ENCODE measurements at regions not wholly inside any gene's neighbourhood (a gene's known extent, or its start where the extent isn't known, plus 50 kb on each side); places are given as distances from the start of the nearest gene placed in this dataset.
A peak's percentile ranks its signal among the peaks of the same experiment; 100 is the strongest.

DNA sequence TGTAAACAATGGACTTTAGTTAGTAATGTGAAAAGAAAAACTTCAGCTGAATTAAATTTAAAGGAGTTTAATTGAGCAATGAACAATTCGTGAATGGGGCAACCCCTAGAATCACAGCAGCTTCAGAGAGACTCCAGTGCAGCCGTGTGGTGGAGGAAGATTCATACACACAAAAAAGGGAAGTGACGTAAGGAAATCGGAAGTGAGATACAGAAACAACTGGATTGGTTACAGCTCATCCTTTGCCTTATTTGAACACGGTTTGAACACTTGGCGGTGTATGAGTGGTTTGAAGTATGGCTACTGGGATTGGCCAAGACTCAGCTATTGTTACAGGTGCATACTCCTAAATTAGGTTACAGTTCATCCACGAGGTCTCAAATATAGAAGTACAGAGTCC is 460.4 kb upstream of the ASIC2 start:
- DNase-seq (ENCODE audit: low read depth in 1 of 2, low spot score in 1 of 2) = no peak

DNA sequence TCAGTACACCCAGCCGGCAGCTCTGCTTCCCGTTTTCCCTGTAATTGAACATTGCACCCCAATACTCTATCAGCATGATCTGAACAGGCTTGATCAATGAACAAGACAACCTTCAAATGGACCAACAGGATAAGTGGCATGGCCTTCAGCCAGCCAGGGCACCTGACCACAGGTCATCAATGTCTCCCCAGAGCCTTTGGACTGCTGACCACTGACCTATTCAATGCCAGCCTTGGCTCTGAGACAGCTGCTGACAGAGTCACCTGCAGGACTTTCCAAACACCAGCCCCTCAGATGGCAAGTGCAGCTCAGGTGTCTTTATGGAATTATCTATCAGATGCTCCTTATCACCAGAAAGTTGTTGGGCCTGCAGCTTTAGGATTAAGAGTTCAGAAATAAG is 462.9 kb upstream of the ASIC2 start:
- no peak for DNase-seq (ENCODE audit: low read depth in 1 of 2, low spot score in 1 of 2)

DNA sequence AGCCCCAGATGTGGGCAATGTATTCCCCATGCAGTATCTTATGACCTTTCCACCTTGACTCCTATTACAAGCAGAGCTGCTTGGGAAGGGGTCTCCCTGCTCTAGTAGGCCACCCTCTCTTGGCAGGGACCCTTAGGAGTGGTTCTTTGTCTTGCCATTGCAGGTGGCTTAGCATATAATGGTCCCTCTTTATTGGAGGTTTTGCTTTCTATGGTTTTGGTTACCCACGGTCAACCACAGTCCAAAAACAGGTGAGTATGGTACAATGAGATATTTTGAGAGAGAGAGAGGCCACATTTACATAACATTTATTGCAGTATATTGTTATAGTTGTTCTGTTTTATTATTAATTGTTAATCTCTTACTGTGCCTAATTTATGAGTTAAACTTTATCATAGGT is 472.8 kb upstream of the ASIC2 start:
- no peak for DNase-seq (ENCODE audit: low read depth in 1 of 2, low spot score in 1 of 2)

DNA sequence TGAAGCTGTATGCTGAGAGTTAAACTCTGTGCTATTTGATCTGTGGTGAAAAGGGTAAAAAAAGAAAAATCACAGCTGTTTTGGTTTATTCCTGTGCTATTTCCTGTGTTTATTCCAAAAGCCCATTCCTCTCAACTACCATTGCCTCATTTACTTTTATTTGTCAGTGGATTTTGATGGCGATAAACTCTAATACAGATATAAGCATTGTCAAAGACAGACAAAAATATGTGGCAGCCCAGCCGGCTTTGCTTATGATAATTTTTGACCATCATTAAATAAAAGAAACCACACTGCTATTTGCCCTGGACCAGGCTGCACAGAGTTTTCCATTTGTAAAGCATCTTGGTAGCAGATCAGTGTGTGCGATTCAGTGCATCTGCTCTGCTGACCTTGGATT is 473.6 kb upstream of the ASIC2 start:
- no peak for DNase-seq (ENCODE audit: low read depth in 1 of 2, low spot score in 1 of 2)

DNA sequence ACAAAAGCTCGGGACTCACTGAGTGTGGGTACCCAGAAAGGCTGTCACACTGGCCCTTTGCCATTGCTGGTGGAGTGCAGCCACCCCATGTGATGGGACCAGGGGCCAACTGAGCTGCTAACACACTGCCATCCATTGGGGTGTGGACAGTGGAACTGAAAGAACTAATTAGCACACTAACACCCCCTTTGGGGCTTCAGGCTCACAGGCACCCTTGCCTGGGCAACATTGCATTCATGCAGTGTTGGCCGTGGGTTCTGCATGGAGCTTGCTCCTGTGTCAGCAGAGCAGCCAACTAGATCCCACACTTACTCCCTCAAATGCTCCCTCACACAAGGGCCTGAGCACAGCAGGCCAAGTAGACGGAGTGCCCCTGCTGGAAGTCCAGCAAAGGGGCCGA is 476.0 kb upstream of the ASIC2 start:
- no peak for DNase-seq (ENCODE audit: low read depth in 1 of 2, low spot score in 1 of 2)

DNA sequence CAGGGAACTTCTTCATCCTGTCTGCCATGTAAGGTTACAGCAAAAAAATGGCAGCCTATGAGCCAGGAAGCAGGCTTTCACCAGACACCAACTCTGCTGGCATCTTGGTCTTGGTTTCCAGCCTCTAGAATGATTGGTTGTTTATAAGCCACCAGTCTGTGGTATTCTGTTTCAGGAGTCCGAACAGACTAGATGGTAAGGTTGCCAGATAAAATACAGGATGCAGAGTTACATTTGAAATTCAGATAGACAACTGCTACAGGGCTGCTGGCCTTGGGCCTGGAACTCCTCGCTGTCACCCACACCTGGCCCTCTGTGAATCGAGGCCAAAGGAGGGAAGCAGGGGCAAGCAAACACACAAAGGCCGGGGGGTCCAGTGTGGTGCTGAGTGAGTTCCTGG is 478.8 kb upstream of the CCL2 start:
- no peak for DNase-seq (ENCODE audit: low read depth in 1 of 2, low spot score in 1 of 2)

DNA sequence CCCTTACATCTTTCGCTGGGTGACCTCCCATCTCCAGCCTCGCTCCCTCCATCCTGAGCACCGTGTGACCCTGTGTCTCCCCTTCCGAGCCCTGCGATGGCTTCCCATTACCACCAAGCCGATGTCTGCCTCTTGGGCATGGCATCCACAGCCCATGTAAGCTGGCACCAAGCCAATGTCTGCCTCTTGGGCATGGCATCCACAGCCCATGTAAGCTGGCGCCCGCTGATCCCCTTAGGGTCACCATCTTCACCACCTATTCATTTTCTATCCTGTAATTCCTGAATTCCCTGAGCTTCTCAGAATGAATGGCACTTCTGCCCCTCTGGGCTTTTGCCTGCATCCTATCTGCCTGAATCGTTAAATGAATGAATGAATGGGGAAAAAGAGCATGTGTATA is 478.2 kb upstream of the CCL2 start:
- DNase-seq (ENCODE audit: low read depth in 1 of 2, low spot score in 1 of 2) = no peak

DNA sequence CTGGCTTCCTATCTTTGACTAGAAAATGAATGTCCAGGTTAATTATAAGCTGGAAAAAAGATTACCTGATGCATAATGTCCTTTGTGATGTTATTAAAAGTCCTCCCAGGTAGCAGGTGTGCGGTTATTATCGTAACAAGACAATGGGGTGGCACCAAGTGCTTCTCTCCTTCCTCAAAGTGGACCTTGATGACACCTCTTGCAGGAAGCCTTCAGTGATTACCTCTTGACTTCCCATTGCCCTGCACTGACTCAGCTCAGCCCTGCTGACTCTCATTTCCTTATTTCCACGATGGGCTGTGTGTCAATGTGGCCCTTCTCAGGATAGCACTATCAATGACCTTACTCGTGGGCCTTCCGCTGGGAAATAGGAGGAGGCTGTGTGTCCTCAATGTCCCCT is 477.4 kb upstream of the CCL2 start:
- DNase-seq (ENCODE audit: low read depth in 1 of 2, low spot score in 1 of 2) = no peak

DNA sequence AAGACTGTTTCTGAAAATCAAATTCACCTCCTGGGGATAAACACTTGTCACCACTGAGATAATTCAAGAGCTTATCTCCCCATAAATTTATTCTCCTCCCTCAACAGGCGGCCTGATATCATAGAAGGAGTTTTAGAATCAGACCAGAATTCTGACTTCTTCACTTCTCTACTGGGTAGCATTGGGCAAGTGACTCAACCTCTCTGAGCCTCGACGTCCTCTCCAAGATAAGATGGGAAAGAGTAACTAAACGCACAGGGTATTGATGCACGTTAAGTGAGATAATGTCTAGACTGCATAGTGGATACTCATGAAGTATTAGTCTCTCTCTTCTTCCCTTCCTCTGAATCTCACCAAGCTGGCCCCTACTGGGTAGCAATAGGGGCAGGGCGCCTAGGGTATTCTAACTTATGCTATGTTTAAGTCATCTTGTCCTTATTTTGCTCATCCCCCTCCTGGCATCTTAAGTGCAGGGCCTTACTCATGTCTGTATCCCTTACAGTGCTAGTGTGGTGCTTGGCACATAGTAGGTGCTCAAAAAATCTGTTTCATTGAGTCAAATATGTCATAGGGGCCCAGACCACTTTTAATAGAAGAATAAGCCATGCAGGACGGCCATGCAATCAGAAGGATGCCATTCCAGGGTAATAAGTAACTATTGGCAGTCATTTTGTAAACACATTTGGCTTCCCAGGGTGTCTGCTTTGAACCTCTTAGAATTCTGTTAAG is 476.4 kb upstream of the CCL2 start:
- no peak for DNase-seq (ENCODE audit: low read depth in 1 of 2, low spot score in 1 of 2)

DNA sequence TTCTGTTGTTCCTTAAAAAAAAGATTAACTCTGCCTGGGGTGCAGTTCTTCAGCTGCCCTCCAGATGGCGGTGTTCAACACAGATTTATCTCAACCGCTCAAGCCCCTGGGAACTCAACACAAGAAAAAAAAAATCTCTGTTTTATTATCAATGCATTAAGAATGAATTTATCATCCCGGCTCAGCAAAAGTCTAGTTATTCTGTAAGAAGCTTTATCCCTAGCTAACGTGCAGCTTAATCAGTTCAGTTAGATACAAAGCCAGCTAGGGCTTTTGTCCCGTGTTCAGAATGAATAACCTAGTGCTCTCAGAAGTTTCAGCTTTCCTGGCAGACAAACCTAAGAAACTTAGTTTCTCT is 475.9 kb upstream of the CCL2 start:
- peak in 1 of 2 donors; percentile 19 for DNase-seq (ENCODE audit: low read depth in 1 of 2, low spot score in 1 of 2)

DNA sequence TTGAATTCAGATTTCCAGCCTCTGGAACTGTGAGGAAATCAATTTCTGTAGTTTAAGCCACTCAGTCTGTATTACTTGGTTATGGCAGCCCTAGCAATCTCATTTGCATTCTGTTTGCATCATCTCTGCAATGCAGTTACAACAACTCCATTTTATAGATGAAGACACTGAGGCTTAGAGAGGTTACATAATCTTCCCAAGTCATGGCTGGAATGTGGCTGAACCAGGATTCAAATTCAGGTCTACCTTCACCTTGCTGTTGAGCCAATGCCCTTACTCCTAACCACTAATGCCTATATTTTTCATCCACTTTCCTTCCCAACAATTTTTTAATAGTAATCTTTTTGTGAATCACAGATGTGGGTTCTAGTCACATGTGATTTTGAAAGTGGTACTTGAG is 469.8 kb upstream of the CCL2 start:
- DNase-seq (ENCODE audit: low read depth in 1 of 2, low spot score in 1 of 2) = no peak

DNA sequence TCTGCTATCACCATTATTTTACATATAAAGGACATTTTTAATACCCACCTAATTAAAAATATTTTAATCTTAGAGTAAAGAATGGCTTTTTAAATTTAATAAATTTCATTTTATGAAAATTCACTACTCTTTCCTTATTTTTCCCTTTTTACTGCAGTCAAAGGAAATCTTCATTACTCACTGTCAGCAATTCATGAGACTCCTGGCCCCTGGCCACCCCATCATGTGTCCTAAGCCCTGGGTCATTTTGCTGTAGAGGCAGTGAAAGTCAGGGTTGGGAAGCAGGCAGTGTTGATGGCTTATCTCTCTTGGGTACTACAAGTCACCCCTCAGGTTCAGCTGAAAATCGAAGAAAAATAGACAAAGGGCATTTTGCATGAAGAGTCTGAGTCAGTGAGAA is 468.6 kb upstream of the CCL2 start:
- no peak for DNase-seq (ENCODE audit: low read depth in 1 of 2, low spot score in 1 of 2)

DNA sequence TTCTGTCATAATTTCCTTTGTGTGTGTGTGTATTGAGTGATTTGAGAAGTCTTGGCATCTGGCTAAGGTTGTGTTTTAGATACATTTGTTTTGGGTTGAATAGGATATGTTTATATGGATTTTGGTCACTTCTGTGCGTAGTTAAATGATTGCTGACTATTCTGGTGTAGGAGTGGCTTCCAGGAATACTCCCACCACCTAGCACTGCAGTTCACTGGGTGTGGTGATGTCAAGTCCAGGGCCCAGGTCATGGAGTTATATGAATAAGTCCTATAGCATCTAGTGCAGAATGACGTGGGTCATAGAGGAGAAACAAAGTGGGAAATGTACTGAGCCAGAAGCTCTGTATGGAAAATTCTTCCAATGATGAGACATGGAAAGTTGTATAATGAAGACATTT is 465.4 kb upstream of the CCL2 start:
- no peak for DNase-seq (ENCODE audit: low read depth in 1 of 2, low spot score in 1 of 2)

DNA sequence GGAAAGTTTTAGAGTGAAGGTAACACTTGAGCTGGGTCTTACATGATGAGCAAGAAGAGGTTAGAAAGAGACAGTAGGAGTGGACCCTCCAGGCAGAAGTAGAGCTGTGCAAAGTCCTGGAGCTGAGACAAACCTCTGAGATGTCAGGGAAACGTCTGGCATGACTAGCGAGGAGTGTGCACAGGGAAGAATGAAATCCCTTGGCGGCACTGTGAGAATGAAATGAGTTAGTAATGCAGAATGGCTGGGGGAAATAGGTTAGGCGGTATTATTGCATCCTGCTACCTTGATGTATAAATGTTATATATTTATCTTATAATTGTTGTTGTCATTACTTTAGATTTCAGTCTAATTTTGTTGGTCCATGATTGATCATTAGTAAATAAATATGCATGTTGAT is 457.9 kb upstream of the CCL2 start:
- DNase-seq (ENCODE audit: low read depth in 1 of 2, low spot score in 1 of 2) = no peak

DNA sequence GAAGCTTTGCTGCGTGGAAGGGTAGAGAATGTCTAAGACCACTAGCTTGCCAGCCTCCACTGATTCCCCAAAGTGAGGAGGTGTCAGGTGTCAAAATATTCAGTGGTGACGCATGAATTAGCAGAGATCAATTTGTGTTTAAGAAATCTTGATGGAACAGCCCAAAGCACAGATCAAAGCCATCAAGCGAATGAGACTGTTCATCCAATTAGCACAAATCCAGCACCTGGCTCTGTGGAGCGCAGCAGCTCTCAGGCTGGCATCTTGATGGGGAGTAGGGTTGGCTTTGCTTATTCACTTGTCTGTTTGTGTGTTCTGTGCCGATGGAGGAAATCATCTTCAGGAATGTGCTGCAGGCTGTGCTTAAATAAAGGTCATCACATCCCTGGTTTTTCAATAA is 456.8 kb upstream of the CCL2 start:
- DNase-seq (ENCODE audit: low read depth in 1 of 2, low spot score in 1 of 2) = no peak

DNA sequence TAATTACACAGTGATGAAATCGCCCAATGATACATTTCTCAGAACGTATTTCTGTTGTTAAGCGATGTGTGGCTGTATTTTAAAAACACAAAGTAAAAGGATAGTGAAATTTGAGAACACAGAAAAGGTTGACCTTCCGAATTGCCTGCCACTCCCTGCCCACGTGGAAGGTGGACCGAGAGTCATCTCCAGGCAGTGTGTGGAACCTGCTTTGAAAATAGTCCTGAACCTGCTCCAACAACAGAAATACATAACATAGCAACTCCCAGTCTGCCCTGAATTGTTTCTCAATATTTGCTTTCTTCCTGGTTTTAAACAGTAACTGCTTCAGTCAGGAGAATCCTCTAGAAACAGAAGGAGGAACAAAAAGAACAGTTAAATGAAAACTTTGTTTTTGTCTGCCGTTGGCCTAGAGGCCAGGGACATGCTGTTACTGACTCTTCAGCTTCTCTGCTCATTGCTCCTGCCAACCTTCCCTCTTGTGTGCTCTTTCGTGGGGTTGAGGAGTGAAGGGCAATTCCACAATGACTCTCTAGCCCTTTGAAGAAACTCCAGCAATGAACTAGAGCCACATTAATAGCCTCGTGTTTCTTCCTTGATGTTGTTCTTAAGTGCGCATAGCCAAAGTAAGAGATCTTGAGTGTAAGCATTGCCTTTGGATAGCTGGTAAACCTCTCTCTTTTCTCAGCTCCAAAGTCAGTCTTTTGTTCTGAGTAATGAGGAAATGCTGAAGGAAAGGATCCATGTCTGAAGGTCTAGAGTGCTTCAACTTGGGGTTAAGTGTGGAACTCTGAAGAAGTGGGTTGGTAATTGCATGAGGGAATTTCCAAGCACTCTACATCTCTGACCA is 452.5 kb upstream of the CCL2 start:
- DNase-seq (ENCODE audit: low read depth in 1 of 2, low spot score in 1 of 2) = no peak

DNA sequence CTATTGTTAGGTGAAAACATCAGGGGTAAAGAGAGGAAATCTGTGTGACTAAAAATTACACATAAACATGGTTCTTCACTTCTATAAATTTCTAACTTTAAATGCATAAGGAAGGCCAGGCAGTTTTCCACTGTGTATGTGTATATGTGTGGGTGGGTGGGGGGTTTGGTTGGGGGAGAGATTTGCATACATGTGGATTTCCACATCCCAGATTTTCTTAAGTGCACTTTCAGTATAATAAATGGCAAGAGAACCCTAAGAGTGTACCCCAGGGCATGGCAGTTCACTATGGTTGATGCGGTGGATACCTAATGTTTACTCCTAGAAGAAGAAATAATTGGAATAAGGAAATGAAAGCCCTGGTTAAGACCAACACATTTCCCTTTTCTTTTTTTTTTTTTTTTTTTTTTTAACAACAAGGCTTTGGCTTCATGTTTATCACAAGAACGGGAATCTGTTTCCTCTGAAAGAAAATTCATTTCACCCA is 451.8 kb upstream of the CCL2 start:
- no peak for DNase-seq (ENCODE audit: low read depth in 1 of 2, low spot score in 1 of 2)

DNA sequence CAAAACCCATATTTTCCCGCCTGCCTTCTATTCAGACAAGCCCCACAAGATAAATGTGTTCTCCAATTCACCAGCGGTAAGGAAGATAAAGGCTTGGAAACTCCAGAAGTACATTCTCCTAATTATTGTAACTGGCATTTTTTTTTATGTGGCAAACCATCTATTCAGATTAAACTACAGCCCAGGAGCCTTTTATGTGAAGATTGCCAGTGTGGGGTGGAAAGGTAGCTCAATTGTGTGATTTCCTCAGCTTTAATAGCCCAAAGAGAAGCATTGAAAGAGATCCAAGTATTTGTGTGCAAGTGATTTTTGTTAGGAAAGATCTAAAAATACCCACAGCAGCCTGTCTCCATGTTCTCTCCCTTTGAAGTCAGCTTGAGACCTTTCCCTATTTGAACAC is 451.4 kb upstream of the CCL2 start:
- DNase-seq (ENCODE audit: low read depth in 1 of 2, low spot score in 1 of 2) = no peak

DNA sequence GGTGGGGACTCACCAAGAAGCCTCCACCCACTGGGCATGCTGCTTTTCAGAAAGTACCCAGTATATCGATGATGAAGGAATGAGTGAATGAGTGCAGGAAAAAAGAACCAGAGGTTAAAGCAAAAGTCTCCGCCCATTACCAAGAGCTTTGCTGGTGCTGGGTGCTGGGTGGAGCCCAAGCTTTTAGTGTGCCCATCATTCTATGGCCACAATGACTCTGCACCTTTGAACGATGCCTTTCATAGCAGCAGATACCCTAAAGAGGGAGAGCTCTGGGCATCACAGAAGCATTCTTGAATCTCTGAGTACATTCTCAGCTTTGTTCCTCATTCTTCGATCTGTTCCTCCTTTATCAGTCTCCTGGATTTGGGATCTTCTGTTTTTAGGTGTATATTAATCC is 450.7 kb upstream of the CCL2 start:
- no peak for DNase-seq (ENCODE audit: low read depth in 1 of 2, low spot score in 1 of 2)

DNA sequence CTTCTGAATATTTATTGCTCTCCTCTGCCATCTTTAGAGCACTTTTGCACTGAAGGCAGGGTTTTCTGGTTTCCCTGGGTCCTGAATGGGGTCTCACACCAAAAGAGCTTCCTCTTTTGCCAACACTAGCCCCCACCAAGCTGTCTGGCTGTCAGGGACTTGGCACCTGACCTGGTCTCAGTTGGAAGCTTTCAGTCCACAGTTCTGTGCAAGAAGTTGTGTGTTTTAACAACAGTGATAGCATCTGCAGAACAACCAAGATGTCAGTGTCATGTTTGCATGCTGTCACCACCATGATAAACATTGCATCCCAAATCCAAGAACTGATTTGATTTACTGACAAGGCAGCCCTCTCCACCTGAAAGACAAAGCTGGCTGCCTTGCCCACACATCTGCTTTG is 448.5 kb upstream of the CCL2 start:
- DNase-seq (ENCODE audit: low read depth in 1 of 2, low spot score in 1 of 2) = no peak

DNA sequence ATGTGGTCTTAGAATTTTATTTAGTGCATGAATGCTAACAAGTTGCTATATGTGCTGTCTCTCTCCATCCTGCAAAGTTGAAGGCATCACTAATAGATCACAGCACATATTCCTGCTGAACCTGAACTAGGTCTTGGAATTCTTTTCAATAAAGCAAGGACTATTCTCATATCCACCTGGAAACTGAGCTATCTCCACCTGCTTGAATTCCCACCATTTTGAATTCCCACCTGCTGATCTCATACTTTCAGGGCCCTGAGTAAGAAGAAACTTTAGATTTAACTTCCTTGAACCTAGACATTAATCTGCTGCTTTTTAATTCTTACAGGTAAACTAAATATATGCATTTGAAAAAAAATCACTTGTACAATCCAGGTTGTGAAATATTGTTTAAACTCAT is 445.3 kb upstream of the CCL2 start:
- no peak for DNase-seq (ENCODE audit: low read depth in 1 of 2, low spot score in 1 of 2)

DNA sequence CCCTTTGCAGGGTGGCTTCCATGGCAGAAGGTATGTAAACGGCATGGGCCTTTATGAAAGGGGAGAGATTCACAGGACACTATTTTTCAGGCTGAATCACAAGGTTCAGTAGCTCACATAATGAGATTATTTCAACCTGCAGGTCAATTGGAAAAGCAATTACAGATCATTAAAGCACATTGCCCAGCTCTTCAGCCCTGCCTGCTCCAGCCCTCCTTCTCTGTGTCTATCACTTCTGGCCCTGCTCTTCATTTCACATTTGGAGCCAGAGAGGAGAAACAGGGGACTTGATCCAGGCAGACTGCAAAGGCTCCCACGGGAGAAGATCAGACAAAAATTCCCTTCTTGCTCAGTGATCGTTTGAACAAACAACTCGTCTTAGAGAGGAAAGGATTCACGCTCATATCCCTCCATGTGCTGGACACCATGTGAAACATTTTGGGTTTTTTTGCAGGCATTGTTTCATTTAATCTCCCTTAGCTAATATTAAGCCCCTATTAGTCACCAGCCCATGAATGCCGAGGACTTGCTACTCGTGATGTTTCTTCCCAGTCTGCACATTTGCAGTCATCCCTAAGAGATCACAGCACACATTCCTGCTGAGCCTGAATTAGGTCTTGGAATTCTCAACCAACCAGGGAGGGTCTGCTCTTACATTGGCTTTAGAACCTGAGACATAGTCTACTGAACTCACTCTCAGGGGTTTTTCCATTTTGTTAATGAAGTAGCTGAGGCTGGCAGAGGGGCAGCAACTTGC is 443.9 kb upstream of the CCL2 start:
- no peak for DNase-seq (ENCODE audit: low read depth in 1 of 2, low spot score in 1 of 2)

All from activated CD4-positive, alpha-beta T cell treated with anti-CD3 and anti-CD28 coated beads, Interleukin-2, amount 50 U/mL, for 24 hours (primary cell).